Smooth muscle cell (in vitro differentiated cells): ENCODE measurements at regions not wholly inside any gene's neighbourhood (a gene's known extent, or its start where the extent isn't known, plus 50 kb on each side); places are given as distances from the start of the nearest gene placed in this dataset.
"Not testable (repeated sequence)": the region's sequence is repeated elsewhere in the genome, so short reads cannot be mapped to it uniquely, and the experiment has no call there.

Experiments used
- DNase-seq: peaks from one replicate; lab custom pipeline; 2025; ENCODE audit not compliant: unreplicated experiment; lab: John Stamatoyannopoulos, UW
- H2AFZ ChIP-seq: fragments of 200-600 bp; sonication (generic); 2 replicates; pipeline ENCODE4 v1.6.0; 2016; ENCODE audit warnings: antibody characterized with exemption, low read depth, mild to moderate bottlenecking
- H3F3A ChIP-seq: fragments of 200-600 bp; sonication (generic); 2 replicates; pipeline ENCODE4 v1.6.0; 2017; ENCODE audit warnings: antibody characterized with exemption, low read depth
- H3K27ac ChIP-seq: fragments of 200-600 bp; sonication (generic); 2 replicates; pipeline ENCODE4 v1.5.1; 2016; ENCODE audit warnings: low read depth, mild to moderate bottlenecking
- H3K27me3 ChIP-seq: fragments of 200-600 bp; sonication (generic); 2 replicates; pipeline ENCODE4 v1.6.1; 2016; ENCODE audit warnings: low read depth, mild to moderate bottlenecking
- H3K36me3 ChIP-seq: fragments of 200-600 bp; sonication (generic); 2 replicates; pipeline ENCODE4 v1.5.1; 2016; ENCODE audit warnings: low read depth
- H3K4me1 ChIP-seq: fragments of 200-600 bp; sonication (generic); 2 replicates; pipeline ENCODE4 v1.5.1; 2016; ENCODE audit warnings: low read depth
- H3K4me2 ChIP-seq: fragments of 200-600 bp; sonication (generic); 2 replicates; pipeline ENCODE4 v1.6.0; 2016; ENCODE audit warnings: mild to moderate bottlenecking
- H3K4me3 ChIP-seq: fragments of 200-600 bp; sonication (generic); 2 replicates; pipeline ENCODE4 v1.5.1; 2016; ENCODE audit warnings: mild to moderate bottlenecking
- H3K79me2 ChIP-seq: fragments of 200-600 bp; sonication (generic); 2 replicates; pipeline ENCODE4 v1.6.0; 2016; ENCODE audit warnings: low read depth, mild to moderate bottlenecking
- H3K9ac ChIP-seq: fragments of 200-600 bp; sonication (generic); 2 replicates; pipeline ENCODE4 v1.6.0; 2016; ENCODE audit warnings: low read depth
- H3K9me3 ChIP-seq: fragments of 200-600 bp; sonication (generic); replicated peaks from 2 replicates; pipeline ENCODE4 v1.5.1; 2016; ENCODE audit warnings: low read depth
- H4K20me1 ChIP-seq: fragments of 200-600 bp; sonication (generic); 2 replicates; pipeline ENCODE4 v1.6.0; 2016; ENCODE audit warnings: low read depth
- WGBS: methylation state at CpG from one replicate; pipeline ENCODE4 v1.1.7; 2016; ENCODE audit warnings: low lambda C conversion rate; 5-methylcytosine and 5-hydroxymethylcytosine counted together
- TF ChIP-seq, protein P1 (sequence below): fragments of 200-600 bp; sonication (generic); IDR thresholded peaks from 2 replicates; pipeline ENCODE4 v1.5.1; 2017; ENCODE audit warnings: borderline replicate concordance, mild to moderate bottlenecking, antibody characterized with exemption; ENCODE audit not compliant: insufficient read depth, poor library complexity, severe bottlenecking

DNA sequence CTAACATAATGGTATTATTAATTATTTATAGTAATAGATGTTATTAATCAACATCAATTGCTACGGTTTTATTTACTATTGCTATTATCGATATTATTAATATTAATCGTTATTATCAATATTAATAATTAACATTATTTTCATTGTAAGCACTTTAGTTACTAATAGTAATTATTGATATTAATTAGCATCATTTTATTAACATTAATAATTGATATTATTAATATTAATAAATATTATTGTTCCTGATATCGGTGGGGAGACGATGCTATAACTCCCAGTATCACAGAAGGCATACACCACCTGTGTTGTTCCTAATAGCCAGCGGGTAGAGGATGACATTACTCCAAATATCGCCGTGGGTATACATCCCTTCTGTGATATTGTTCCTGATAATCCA is 335.5 kb downstream of the MEX3B start:
- Histone ChIP-seq H3K4me3 (no peak overlapping the region), H2AFZ (no peak overlapping the region), H3K27me3 (no peaks in the 10 kb centered on the region), H3K36me3 (no peaks in the 10 kb centered on the region), H3F3A (no peaks in the 10 kb centered on the region), H3K4me1 (no peaks in the 10 kb centered on the region), H3K9ac (no peak overlapping the region), H3K9me3 (no peaks in the 10 kb centered on the region), H3K79me2 (no peaks in the 10 kb centered on the region), H3K4me2 (no peak overlapping the region), H4K20me1 (no peaks in the 10 kb centered on the region), H3K27ac (no peak overlapping the region)
- TF ChIP-seq, protein P1, sequence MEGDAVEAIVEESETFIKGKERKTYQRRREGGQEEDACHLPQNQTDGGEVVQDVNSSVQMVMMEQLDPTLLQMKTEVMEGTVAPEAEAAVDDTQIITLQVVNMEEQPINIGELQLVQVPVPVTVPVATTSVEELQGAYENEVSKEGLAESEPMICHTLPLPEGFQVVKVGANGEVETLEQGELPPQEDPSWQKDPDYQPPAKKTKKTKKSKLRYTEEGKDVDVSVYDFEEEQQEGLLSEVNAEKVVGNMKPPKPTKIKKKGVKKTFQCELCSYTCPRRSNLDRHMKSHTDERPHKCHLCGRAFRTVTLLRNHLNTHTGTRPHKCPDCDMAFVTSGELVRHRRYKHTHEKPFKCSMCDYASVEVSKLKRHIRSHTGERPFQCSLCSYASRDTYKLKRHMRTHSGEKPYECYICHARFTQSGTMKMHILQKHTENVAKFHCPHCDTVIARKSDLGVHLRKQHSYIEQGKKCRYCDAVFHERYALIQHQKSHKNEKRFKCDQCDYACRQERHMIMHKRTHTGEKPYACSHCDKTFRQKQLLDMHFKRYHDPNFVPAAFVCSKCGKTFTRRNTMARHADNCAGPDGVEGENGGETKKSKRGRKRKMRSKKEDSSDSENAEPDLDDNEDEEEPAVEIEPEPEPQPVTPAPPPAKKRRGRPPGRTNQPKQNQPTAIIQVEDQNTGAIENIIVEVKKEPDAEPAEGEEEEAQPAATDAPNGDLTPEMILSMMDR = no peak
- DNase-seq = no peak
- 98% methylated on average over 8 of the region's 8 CpGs for WGBS

DNA sequence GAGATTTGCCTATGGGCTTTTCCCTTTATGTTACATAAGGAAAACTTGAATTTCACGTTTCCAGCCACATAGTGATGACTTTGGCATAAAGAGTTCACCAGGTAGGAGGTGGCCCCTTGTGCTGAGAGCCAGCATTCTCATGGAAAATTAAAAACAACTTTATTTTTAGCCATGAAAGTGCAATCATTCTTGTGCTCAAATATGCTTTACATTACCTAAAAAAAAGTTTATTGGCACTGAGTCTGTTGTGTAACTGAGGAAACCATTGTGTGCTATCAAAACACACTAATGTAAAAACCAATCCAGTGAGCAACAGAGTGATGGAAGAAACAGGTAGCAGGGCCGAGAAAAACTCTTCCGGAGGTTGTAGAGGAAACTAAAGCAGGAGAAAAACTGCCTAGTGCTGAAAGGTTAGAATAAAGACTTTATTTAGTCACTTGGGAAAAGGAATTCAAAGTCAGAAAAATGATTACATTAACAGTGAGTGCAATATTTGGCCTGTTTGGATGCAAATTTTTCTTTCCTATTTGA is 332.9 kb upstream of the TMC3 start:
- H3K9ac ChIP-seq, H3K36me3 ChIP-seq, H3K9me3 ChIP-seq, H3K4me3 ChIP-seq, H3K4me2 ChIP-seq, H2AFZ ChIP-seq, H3K79me2 ChIP-seq, H4K20me1 ChIP-seq, H3K27me3 ChIP-seq, H3K27ac ChIP-seq, H3K4me1 ChIP-seq, H3F3A ChIP-seq, DNase-seq: not testable (repeated sequence)
- 76% methylated on average over 3 of the region's 3 CpGs for WGBS

DNA sequence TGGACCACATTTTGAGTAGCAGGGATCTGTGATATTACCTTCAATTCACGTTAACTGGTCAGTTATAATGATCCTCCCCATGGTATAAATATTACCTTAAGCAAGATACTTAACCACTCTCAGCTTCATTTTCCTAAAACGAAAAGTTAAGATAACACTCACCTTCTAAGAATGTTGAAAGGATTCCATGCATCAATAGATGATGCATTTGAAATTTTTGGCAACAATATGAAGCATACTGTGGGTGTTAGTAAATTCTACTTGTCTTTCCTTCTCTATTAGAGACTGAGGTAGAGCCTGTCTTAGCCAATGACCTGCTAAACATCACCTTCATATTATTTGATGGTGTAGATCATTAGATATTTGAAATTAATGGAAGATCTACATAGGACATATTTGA is 331.7 kb upstream of the TMC3 start:
- WGBS = 79% methylated on average over 2 of the region's 2 CpGs

DNA sequence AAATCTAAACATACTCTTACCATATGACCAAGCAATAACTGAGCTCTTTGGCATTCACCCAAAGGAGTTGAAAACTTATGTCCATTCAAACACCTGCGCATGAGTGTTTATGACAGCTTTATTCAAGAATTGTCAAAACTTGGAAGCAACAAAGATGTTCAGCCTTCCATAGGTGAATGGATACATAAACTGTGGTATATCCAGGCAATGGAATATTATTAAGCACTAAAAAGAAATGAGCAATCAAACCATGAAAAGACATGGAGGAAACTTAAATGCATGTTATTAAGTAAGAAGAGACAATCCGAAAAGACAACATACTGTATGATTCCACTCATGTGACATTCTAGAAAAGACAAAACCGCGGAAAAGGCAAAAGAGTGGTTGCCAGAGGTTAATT is 312.0 kb upstream of the TMC3 start:
- Histone ChIP-seq H2AFZ (no peak overlapping the region), H3K36me3 (no peaks in the 10 kb centered on the region), H3K79me2 (no peaks in the 10 kb centered on the region), H3K4me1 (no peaks in the 10 kb centered on the region), H4K20me1 (no peaks in the 10 kb centered on the region), H3K9ac (no peak overlapping the region), H3K27me3 (no peaks in the 10 kb centered on the region), H3K9me3 (no peaks in the 10 kb centered on the region), H3K27ac (no peak overlapping the region), H3F3A (no peaks in the 10 kb centered on the region), H3K4me2 (no peak overlapping the region), H3K4me3 (no peak overlapping the region)
- WGBS = 79% methylated on average over 4 of the region's 4 CpGs
- TF ChIP-seq, protein P1 = no peak
- DNase-seq = no peak

More for the DNA sequence above, 331.7 kb upstream of the TMC3 start:
- not testable (repeated sequence) for H3K27me3 ChIP-seq, H3K4me2 ChIP-seq, H3K9ac ChIP-seq, H3K4me1 ChIP-seq, DNase-seq, H4K20me1 ChIP-seq, H3K79me2 ChIP-seq, H3K27ac ChIP-seq, H3K4me3 ChIP-seq, H3F3A ChIP-seq, H2AFZ ChIP-seq, H3K36me3 ChIP-seq, H3K9me3 ChIP-seq

DNA sequence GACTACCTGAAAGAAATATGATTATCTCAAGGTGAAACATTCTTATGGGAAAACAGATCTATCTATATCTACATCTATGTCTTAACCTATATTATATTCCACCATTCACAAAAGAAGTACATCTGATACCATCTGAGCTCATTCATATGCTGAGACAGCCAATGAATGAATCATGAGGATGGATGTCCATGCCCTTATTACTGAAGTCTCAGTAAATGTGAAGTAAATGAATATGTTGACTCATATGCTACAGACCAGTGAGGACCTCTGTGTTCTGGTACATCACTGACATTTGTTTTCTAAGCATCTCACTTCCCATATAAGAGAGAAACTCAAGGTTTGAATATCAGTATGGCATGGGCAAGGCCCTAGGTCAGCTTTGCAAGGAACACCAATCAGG is 311.2 kb upstream of the TMC3 start:
- Histone ChIP-seq H3K4me3 (no peak overlapping the region), H2AFZ (no peak overlapping the region), H3K9me3 (no peaks in the 10 kb centered on the region), H4K20me1 (no peaks in the 10 kb centered on the region), H3K27ac (no peak overlapping the region), H3K36me3 (no peaks in the 10 kb centered on the region), H3K4me1 (no peaks in the 10 kb centered on the region), H3K4me2 (no peak overlapping the region), H3K27me3 (no peaks in the 10 kb centered on the region), H3K9ac (no peak overlapping the region), H3F3A (no peaks in the 10 kb centered on the region), H3K79me2 (no peaks in the 10 kb centered on the region)
- no peak for DNase-seq
- TF ChIP-seq, protein P1 = no peak
